GM23338 (cell line): ENCODE measurements at regions not wholly inside any gene's neighbourhood (a gene's known extent, or its start where the extent isn't known, plus 50 kb on each side); places are given as distances from the start of the nearest gene placed in this dataset.

Source experiments
- ATAC-seq: fragments of 200-7000 bp; cut with Tn5 transposase; 3 replicates; pipeline ENCODE4 v1.9.1; 2020
- DNase-seq: peaks from one replicate; pipeline ENCODE4 v3.0.0-alpha.2; 2015; ENCODE audit warnings: low spot score
- H2AFZ ChIP-seq: fragments of 200-600 bp; sonication (generic); 2 replicates; pipeline ENCODE4 v1.8.0; 2016; ENCODE audit warnings: antibody characterized with exemption, mild to moderate bottlenecking, moderate library complexity
- H3F3A ChIP-seq: fragments of 200-600 bp; sonication (generic); replicated peaks from 2 replicates; pipeline ENCODE4 v1.8.0; 2017; ENCODE audit warnings: antibody characterized with exemption, mixed run types, low read depth
- H3K27ac ChIP-seq: fragments of 200-600 bp; sonication (generic); 2 replicates; pipeline ENCODE4 v1.6.1; 2016; ENCODE audit warnings: low read depth
- H3K27me3 ChIP-seq: fragments of 200-600 bp; sonication (generic); 2 replicates; pipeline ENCODE4 v1.8.0; 2016; ENCODE audit warnings: mild to moderate bottlenecking, mixed run types, moderate library complexity; ENCODE audit not compliant: insufficient read depth
- H3K36me3 ChIP-seq: fragments of 200-600 bp; sonication (generic); 2 replicates; pipeline ENCODE4 v1.8.0; 2016; ENCODE audit warnings: mild to moderate bottlenecking; ENCODE audit not compliant: insufficient read depth
- H3K4me1 ChIP-seq: fragments of 200-600 bp; sonication (generic); 2 replicates; pipeline ENCODE4 v1.8.0; 2016; ENCODE audit warnings: mild to moderate bottlenecking, moderate library complexity; ENCODE audit not compliant: insufficient read depth
- H3K4me2 ChIP-seq: fragments of 200-600 bp; sonication (generic); 2 replicates; pipeline ENCODE4 v1.7.1; 2017; ENCODE audit warnings: mixed run types
- H3K4me3 ChIP-seq: fragments of 200-600 bp; sonication (generic); 2 replicates; pipeline ENCODE4 v1.6.1; 2016; ENCODE audit warnings: mixed run types
- H3K79me2 ChIP-seq: fragments of 200-600 bp; sonication (generic); replicated peaks from 2 replicates; pipeline ENCODE4 v1.8.0; 2017; ENCODE audit warnings: mild to moderate bottlenecking; ENCODE audit not compliant: insufficient read depth
- H3K9me2 ChIP-seq: fragments of 200-600 bp; sonication (generic); 2 replicates; pipeline ENCODE4 v1.8.0; 2017; ENCODE audit not compliant: insufficient read depth
- H4K20me1 ChIP-seq: fragments of 200-600 bp; sonication (generic); replicated peaks from 2 replicates; pipeline ENCODE4 v1.8.0; 2017; ENCODE audit warnings: mild to moderate bottlenecking; ENCODE audit not compliant: insufficient read depth
- H3K27ac Mint-ChIP-seq: 2 replicates; pipeline ENCODE4 v1.8.0; 2020; ENCODE audit warnings: inconsistent platforms, mild to moderate bottlenecking, moderate library complexity, mixed read lengths
- H3K27me3 Mint-ChIP-seq: 3 replicates; pipeline ENCODE4 v1.8.0; 2022; ENCODE audit warnings: low read depth, mild to moderate bottlenecking, moderate library complexity, mixed read lengths, inconsistent platforms; ENCODE audit not compliant: insufficient read depth, poor library complexity
- H3K36me3 Mint-ChIP-seq: 3 replicates; pipeline ENCODE4 v1.8.0; 2021; ENCODE audit warnings: low read depth, mild to moderate bottlenecking, inconsistent platforms, moderate library complexity, mixed read lengths
- H3K4me1 Mint-ChIP-seq: 3 replicates; pipeline ENCODE4 v1.8.0; 2020; ENCODE audit warnings: mild to moderate bottlenecking, inconsistent platforms, mixed read lengths
- H3K4me3 Mint-ChIP-seq: 3 replicates; pipeline ENCODE4 v1.8.0; 2021; ENCODE audit warnings: moderate library complexity, mild to moderate bottlenecking, inconsistent platforms, mixed read lengths
- H3K9me3 Mint-ChIP-seq: 3 replicates; pipeline ENCODE4 v1.8.0; 2020; ENCODE audit warnings: moderate library complexity, mild to moderate bottlenecking, inconsistent platforms, mixed read lengths
- CREB1 ChIP-seq: fragments of 250-450 bp; sonication (Bioruptor Pico); IDR thresholded peaks from 2 replicates; pipeline ENCODE4 v1.5.0; 2020; ENCODE audit warnings: low read depth, mild to moderate bottlenecking, moderate library complexity
- EZH2 ChIP-seq: fragments of 200-600 bp; sonication (generic); IDR thresholded peaks from one replicate; pipeline ENCODE4 v1.8.0; 2017; ENCODE audit warnings: antibody characterized with exemption, mild to moderate bottlenecking, low read depth; ENCODE audit not compliant: unreplicated experiment
- EZH2phosphoT487 ChIP-seq: fragments of 200-600 bp; sonication (generic); IDR thresholded peaks from one replicate; pipeline ENCODE4 v1.8.1; 2018; ENCODE audit warnings: antibody characterized with exemption; ENCODE audit not compliant: unreplicated experiment
- JUNB ChIP-seq: IDR thresholded peaks from one replicate; pipeline ENCODE4 v1.6.1; 2016; ENCODE audit warnings: antibody characterized with exemption; ENCODE audit not compliant: unreplicated experiment
- NANOG ChIP-seq: IDR thresholded peaks from 2 replicates; pipeline ENCODE4 v1.6.1; 2016; ENCODE audit warnings: antibody characterized with exemption, borderline replicate concordance
- POLR2AphosphoS5 ChIP-seq: IDR thresholded peaks from 2 replicates; pipeline ENCODE4 v1.6.1; 2016; ENCODE audit warnings: antibody characterized with exemption, low read depth
- STAT1 ChIP-seq: IDR thresholded peaks from one replicate; pipeline ENCODE4 v1.6.1; 2016; ENCODE audit warnings: antibody characterized with exemption; ENCODE audit not compliant: unreplicated experiment
- ZNF331 ChIP-seq: fragments of 250-450 bp; sonication (Bioruptor Pico); IDR thresholded peaks from 2 replicates; pipeline ENCODE4 v1.5.0; 2020; ENCODE audit warnings: low read depth, mild to moderate bottlenecking, moderate library complexity
- TF ChIP-seq, protein P1 (sequence below), 2 experiments: fragments of 200-600 bp in 1 of 2; sonication (generic) in 1 of 2; conservative IDR thresholded peaks; 2 replicates each; pipeline versions ENCODE4 v1.5.1 to v1.6.1; 2016 to 2017; ENCODE audit warnings: antibody characterized with exemption in 2 of 2, low read depth in 2 of 2, mild to moderate bottlenecking in 2 of 2, moderate library complexity in 1 of 2
- TF ChIP-seq, protein P2 (sequence below): IDR thresholded peaks from 2 replicates; pipeline ENCODE4 v1.6.1; 2016; ENCODE audit warnings: antibody characterized with exemption
- TF ChIP-seq, protein P3 (sequence below): fragments of 250-450 bp; sonication (Bioruptor Pico); IDR thresholded peaks from 2 replicates; pipeline ENCODE4 v1.5.0; 2020; ENCODE audit warnings: mild to moderate bottlenecking, moderate library complexity
- TF ChIP-seq, protein P4 (sequence below): IDR thresholded peaks from one replicate; pipeline ENCODE4 v1.6.1; 2018; ENCODE audit warnings: antibody characterized with exemption; ENCODE audit not compliant: unreplicated experiment

DNA sequence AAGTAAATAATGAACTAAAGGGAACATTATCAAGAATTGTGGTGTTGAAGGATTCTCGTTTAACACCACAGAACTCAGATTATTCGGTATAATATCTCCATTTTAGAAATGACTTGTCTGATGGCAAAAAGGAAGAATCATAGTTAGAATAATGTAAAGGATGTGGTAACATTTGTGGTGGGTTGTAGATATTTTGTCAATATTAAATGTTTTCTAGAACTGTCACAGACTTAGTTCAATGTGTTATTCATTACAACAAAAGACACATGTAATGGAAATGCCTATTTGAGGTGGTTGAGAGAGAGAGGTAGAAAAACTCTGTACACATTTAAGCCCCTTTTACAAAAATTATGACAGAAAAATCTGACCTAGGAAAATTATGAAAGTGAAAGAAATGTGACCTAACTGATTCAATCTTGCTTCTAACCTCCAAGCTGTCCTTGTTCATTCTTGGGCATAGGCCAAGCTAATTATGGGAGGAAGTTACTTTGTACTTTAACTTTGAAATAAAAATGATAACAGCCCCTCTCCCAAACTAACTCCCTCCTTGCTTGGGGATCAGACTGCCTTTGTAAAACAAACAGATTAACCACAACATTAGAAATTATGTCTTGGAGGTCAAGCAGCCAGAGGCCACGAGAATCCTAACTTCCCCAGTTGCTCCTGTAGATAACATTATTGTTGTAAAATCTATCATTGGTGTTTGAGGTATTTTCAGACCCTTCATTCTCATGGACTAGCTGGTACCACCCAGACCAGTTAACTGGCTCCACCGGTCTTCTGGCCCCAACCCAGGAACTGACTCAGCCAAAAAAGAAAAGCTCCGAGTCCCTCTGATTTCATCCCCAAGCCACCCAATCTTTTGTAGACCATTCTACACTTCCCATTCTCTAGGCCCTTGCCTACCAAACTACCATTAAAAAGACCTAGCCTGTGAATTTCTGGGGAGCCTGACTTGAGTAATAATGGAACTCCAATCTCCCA, 1287.8 kb upstream of the CDH8 start:
- no peaks in the 10 kb centered on the region for H3K36me3 ChIP-seq
- Mint-ChIP-seq H3K27me3 (no peaks in the 10 kb centered on the region), H3K27ac (peak overlapping the region; percentile 52; the same call in 1 of the 2 replicates), H3K4me3 (no peak overlapping the region), H3K36me3 (no peaks in the 10 kb centered on the region), H3K9me3 (no peaks in the 10 kb centered on the region), H3K4me1 (peaks cover 10% of the 10 kb centered on the region; the same call in 2 of the 3 replicates)
- no peaks in the 10 kb centered on the region for H3K27me3 ChIP-seq
- no peak overlapping the region for H3K4me3 ChIP-seq
- no peak overlapping the region for H3K4me2 ChIP-seq
- H3K79me2 ChIP-seq: no peaks in the 10 kb centered on the region
- no peaks in the 10 kb centered on the region for H3F3A ChIP-seq
- no peak for ATAC-seq
- H3K9me2 ChIP-seq: peaks cover 3% of the 10 kb centered on the region; the same call in 1 of the 2 replicates
- no peak for DNase-seq
- H3K27ac ChIP-seq: no peak overlapping the region
- no peaks in the 10 kb centered on the region for H4K20me1 ChIP-seq
- no peak overlapping the region for H2AFZ ChIP-seq
- no peak for TF ChIP-seq CREB1
- no peak for TF ChIP-seq STAT1
- TF ChIP-seq JUNB: no peak
- TF ChIP-seq, protein P1, sequence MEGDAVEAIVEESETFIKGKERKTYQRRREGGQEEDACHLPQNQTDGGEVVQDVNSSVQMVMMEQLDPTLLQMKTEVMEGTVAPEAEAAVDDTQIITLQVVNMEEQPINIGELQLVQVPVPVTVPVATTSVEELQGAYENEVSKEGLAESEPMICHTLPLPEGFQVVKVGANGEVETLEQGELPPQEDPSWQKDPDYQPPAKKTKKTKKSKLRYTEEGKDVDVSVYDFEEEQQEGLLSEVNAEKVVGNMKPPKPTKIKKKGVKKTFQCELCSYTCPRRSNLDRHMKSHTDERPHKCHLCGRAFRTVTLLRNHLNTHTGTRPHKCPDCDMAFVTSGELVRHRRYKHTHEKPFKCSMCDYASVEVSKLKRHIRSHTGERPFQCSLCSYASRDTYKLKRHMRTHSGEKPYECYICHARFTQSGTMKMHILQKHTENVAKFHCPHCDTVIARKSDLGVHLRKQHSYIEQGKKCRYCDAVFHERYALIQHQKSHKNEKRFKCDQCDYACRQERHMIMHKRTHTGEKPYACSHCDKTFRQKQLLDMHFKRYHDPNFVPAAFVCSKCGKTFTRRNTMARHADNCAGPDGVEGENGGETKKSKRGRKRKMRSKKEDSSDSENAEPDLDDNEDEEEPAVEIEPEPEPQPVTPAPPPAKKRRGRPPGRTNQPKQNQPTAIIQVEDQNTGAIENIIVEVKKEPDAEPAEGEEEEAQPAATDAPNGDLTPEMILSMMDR (conservative IDR thresholded peaks at IDR 0.05; ENCODE audit: low read depth in 2 of 2): no peak
- no peak for TF ChIP-seq EZH2
- no peak for TF ChIP-seq NANOG
- TF ChIP-seq POLR2AphosphoS5: no peak
- TF ChIP-seq EZH2phosphoT487: no peak
- TF ChIP-seq, protein P2, sequence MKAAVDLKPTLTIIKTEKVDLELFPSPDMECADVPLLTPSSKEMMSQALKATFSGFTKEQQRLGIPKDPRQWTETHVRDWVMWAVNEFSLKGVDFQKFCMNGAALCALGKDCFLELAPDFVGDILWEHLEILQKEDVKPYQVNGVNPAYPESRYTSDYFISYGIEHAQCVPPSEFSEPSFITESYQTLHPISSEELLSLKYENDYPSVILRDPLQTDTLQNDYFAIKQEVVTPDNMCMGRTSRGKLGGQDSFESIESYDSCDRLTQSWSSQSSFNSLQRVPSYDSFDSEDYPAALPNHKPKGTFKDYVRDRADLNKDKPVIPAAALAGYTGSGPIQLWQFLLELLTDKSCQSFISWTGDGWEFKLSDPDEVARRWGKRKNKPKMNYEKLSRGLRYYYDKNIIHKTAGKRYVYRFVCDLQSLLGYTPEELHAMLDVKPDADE: no peak
- no peak for TF ChIP-seq ZNF331 (CRISPR knock-in tag)
- TF ChIP-seq, protein P3, sequence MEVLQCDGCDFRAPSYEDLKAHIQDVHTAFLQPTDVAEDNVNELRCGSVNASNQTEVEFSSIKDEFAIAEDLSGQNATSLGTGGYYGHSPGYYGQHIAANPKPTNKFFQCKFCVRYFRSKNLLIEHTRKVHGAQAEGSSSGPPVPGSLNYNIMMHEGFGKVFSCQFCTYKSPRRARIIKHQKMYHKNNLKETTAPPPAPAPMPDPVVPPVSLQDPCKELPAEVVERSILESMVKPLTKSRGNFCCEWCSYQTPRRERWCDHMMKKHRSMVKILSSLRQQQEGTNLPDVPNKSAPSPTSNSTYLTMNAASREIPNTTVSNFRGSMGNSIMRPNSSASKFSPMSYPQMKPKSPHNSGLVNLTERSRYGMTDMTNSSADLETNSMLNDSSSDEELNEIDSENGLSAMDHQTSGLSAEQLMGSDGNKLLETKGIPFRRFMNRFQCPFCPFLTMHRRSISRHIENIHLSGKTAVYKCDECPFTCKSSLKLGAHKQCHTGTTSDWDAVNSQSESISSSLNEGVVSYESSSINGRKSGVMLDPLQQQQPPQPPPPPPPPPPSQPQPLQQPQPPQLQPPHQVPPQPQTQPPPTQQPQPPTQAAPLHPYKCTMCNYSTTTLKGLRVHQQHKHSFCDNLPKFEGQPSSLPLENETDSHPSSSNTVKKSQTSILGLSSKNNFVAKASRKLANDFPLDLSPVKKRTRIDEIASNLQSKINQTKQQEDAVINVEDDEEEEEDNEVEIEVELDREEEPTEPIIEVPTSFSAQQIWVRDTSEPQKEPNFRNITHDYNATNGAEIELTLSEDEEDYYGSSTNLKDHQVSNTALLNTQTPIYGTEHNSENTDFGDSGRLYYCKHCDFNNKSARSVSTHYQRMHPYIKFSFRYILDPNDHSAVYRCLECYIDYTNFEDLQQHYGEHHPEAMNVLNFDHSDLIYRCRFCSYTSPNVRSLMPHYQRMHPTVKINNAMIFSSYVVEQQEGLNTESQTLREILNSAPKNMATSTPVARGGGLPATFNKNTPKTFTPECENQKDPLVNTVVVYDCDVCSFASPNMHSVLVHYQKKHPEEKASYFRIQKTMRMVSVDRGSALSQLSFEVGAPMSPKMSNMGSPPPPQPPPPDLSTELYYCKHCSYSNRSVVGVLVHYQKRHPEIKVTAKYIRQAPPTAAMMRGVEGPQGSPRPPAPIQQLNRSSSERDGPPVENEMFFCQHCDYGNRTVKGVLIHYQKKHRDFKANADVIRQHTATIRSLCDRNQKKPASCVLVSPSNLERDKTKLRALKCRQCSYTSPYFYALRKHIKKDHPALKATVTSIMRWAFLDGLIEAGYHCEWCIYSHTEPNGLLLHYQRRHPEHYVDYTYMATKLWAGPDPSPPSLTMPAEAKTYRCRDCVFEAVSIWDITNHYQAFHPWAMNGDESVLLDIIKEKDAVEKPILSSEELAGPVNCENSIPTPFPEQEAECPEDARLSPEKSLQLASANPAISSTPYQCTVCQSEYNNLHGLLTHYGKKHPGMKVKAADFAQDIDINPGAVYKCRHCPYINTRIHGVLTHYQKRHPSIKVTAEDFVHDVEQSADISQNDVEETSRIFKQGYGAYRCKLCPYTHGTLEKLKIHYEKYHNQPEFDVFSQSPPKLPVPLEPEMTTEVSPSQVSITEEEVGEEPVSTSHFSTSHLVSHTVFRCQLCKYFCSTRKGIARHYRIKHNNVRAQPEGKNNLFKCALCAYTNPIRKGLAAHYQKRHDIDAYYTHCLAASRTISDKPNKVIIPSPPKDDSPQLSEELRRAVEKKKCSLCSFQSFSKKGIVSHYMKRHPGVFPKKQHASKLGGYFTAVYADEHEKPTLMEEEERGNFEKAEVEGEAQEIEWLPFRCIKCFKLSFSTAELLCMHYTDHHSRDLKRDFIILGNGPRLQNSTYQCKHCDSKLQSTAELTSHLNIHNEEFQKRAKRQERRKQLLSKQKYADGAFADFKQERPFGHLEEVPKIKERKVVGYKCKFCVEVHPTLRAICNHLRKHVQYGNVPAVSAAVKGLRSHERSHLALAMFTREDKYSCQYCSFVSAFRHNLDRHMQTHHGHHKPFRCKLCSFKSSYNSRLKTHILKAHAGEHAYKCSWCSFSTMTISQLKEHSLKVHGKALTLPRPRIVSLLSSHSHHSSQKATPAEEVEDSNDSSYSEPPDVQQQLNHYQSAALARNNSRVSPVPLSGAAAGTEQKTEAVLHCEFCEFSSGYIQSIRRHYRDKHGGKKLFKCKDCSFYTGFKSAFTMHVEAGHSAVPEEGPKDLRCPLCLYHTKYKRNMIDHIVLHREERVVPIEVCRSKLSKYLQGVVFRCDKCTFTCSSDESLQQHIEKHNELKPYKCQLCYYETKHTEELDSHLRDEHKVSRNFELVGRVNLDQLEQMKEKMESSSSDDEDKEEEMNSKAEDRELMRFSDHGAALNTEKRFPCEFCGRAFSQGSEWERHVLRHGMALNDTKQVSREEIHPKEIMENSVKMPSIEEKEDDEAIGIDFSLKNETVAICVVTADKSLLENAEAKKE: no peak
- TF ChIP-seq, protein P4, sequence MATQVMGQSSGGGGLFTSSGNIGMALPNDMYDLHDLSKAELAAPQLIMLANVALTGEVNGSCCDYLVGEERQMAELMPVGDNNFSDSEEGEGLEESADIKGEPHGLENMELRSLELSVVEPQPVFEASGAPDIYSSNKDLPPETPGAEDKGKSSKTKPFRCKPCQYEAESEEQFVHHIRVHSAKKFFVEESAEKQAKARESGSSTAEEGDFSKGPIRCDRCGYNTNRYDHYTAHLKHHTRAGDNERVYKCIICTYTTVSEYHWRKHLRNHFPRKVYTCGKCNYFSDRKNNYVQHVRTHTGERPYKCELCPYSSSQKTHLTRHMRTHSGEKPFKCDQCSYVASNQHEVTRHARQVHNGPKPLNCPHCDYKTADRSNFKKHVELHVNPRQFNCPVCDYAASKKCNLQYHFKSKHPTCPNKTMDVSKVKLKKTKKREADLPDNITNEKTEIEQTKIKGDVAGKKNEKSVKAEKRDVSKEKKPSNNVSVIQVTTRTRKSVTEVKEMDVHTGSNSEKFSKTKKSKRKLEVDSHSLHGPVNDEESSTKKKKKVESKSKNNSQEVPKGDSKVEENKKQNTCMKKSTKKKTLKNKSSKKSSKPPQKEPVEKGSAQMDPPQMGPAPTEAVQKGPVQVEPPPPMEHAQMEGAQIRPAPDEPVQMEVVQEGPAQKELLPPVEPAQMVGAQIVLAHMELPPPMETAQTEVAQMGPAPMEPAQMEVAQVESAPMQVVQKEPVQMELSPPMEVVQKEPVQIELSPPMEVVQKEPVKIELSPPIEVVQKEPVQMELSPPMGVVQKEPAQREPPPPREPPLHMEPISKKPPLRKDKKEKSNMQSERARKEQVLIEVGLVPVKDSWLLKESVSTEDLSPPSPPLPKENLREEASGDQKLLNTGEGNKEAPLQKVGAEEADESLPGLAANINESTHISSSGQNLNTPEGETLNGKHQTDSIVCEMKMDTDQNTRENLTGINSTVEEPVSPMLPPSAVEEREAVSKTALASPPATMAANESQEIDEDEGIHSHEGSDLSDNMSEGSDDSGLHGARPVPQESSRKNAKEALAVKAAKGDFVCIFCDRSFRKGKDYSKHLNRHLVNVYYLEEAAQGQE: no peak
- H3K4me1 ChIP-seq: no peaks in the 10 kb centered on the region
